B cell (primary cell): ENCODE measurements at regions not wholly inside any gene's neighbourhood (a gene's known extent, or its start where the extent isn't known, plus 50 kb on each side); places are given as distances from the start of the nearest gene placed in this dataset.

Source experiments
- EZH2 ChIP-seq: IDR thresholded peaks from 2 replicates; pipeline ENCODE4 v1.6.1; 2012; ENCODE audit warnings: borderline replicate concordance, low read depth, mild to moderate bottlenecking, moderate library complexity, low read length; ENCODE audit not compliant: insufficient read depth, poor library complexity, severe bottlenecking
- TF ChIP-seq, protein P1 (sequence below): fragments of 200-600 bp; IDR thresholded peaks from one replicate; pipeline ENCODE4 v1.8.0; 2022; ENCODE audit warnings: antibody characterized with exemption, mild to moderate bottlenecking

GRCh38 chr4:147217655-147218054 is 263.2 kb upstream of the EDNRA start:
- TF ChIP-seq, protein P1, sequence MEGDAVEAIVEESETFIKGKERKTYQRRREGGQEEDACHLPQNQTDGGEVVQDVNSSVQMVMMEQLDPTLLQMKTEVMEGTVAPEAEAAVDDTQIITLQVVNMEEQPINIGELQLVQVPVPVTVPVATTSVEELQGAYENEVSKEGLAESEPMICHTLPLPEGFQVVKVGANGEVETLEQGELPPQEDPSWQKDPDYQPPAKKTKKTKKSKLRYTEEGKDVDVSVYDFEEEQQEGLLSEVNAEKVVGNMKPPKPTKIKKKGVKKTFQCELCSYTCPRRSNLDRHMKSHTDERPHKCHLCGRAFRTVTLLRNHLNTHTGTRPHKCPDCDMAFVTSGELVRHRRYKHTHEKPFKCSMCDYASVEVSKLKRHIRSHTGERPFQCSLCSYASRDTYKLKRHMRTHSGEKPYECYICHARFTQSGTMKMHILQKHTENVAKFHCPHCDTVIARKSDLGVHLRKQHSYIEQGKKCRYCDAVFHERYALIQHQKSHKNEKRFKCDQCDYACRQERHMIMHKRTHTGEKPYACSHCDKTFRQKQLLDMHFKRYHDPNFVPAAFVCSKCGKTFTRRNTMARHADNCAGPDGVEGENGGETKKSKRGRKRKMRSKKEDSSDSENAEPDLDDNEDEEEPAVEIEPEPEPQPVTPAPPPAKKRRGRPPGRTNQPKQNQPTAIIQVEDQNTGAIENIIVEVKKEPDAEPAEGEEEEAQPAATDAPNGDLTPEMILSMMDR = no peak
- TF ChIP-seq EZH2 = no peak
